Breast epithelium (tissue), 4 donors: ENCODE measurements at regions not wholly inside any gene's neighbourhood (a gene's known extent, or its start where the extent isn't known, plus 50 kb on each side); places are given as distances from the start of the nearest gene placed in this dataset.

ENCODE experiments used
- DNase-seq, 2 donors: peaks; one replicate each; pipeline ENCODE4 v3.0.0-alpha.2; 2019; ENCODE audit warnings: low spot score in 2 of 2
- H3K27ac ChIP-seq, 2 donors: fragments of 200-600 bp; sonication (generic) in 1 of 2; one replicate each; pipeline ENCODE4 v1.5.1; 2016 to 2019; ENCODE audit warnings: mild to moderate bottlenecking in 1 of 2
- H3K27me3 ChIP-seq, 2 donors: fragments of 200-600 bp; sonication (generic) in 1 of 2; one replicate each; pipeline versions ENCODE4 v1.5.1 to v1.6.0; 2017 to 2019; ENCODE audit warnings: control low read depth in 1 of 2, mild to moderate bottlenecking in 1 of 2
- H3K36me3 ChIP-seq: fragments of 200-600 bp; one replicate; pipeline ENCODE4 v1.5.1; 2019
- H3K4me1 ChIP-seq, 2 donors: fragments of 200-600 bp; sonication (generic); one replicate each; pipeline ENCODE4 v1.5.1; 2016 to 2019; ENCODE audit warnings: control low read depth in 1 of 2
- H3K4me3 ChIP-seq, 3 donors: fragments of 200-600 bp; sonication (generic); 1 replicate in 2 of 3; 2 replicates in 1 of 3; pipeline ENCODE4 v1.5.1; 2016 to 2019; ENCODE audit warnings: mild to moderate bottlenecking in 3 of 3, moderate library complexity in 2 of 3
- H3K9me3 ChIP-seq, 2 donors: fragments of 200-600 bp; sonication (generic) in 1 of 2; one replicate each; pipeline ENCODE4 v1.5.1; 2016 to 2019; ENCODE audit warnings: control low read depth in 1 of 2
- CTCF ChIP-seq, 3 donors: fragments of 450-650 bp; IDR thresholded peaks; one replicate each; pipeline ENCODE4 v1.5.1; 2016 to 2017; ENCODE audit warnings: antibody characterized with exemption in 3 of 3, mild to moderate bottlenecking in 3 of 3, moderate library complexity in 3 of 3
- POLR2A ChIP-seq: fragments of 450-650 bp; IDR thresholded peaks from one replicate; pipeline ENCODE4 v1.6.1; 2016; ENCODE audit warnings: antibody characterized with exemption, mild to moderate bottlenecking, moderate library complexity
- POLR2AphosphoS5 ChIP-seq, 3 donors: sonication (generic); formaldehyde crosslinking; IDR thresholded peaks; one replicate each; pipeline ENCODE4 v1.6.1; 2017; ENCODE audit warnings: antibody characterized with exemption in 3 of 3
- intact Hi-C: fragments of 100-400 bp; cut with DNase I; formaldehyde crosslinking; loops from one replicate; pipeline ENCODE4 v1.15.1; 2023; ENCODE audit warnings: low total_unique reads

- no peaks in the 10 kb centered on the region for H3K4me1 ChIP-seq
- H3K27me3 ChIP-seq, result no peaks in the 10 kb centered on the region
- H3K36me3 ChIP-seq, result no peaks in the 10 kb centered on the region
- H3K27ac ChIP-seq, result no peak overlapping the region
- no peak for DNase-seq
- no peak overlapping the region for H3K4me3 ChIP-seq
- H3K9me3 ChIP-seq, result no peaks in the 10 kb centered on the region
- no peak for TF ChIP-seq CTCF (IDR thresholded peaks at IDR 0.05)
- no peak for TF ChIP-seq POLR2AphosphoS5 (IDR thresholded peaks at IDR 0.05)
- TF ChIP-seq POLR2A, result no peak
- intact Hi-C loops, result no loop called here
These were observed 644.5 kb downstream of the KCTD16 start for GRCh38 chr5:144815131-144815530.

GRCh38 chr5:144812763-144813162 lies 642.1 kb downstream of the KCTD16 start:
- no peak overlapping the region for H3K4me3 ChIP-seq
- DNase-seq, result no peak

GRCh38 chr5:144800169-144800568 lies 629.5 kb downstream of the KCTD16 start:
- no peak overlapping the region for H3K27ac ChIP-seq
- DNase-seq, result no peak
- H3K4me3 ChIP-seq, result no peak overlapping the region
- no peaks in the 10 kb centered on the region for H3K27me3 ChIP-seq
- no peaks in the 10 kb centered on the region for H3K9me3 ChIP-seq
- no peaks in the 10 kb centered on the region for H3K36me3 ChIP-seq
- intact Hi-C loops, result no loop called here
- H3K4me1 ChIP-seq, result no peaks in the 10 kb centered on the region
- TF ChIP-seq POLR2A (no peak), CTCF (IDR thresholded peaks at IDR 0.05) (no peak), POLR2AphosphoS5 (IDR thresholded peaks at IDR 0.05) (no peak)

More at GRCh38 chr5:144812763-144813162, 642.1 kb downstream of the KCTD16 start:
- Histone ChIP-seq H3K36me3 (no peaks in the 10 kb centered on the region), H3K9me3 (no peaks in the 10 kb centered on the region), H3K27ac (no peak overlapping the region), H3K4me1 (no peaks in the 10 kb centered on the region), H3K27me3 (no peaks in the 10 kb centered on the region)
- intact Hi-C loops, result no loop called here
- TF ChIP-seq CTCF (IDR thresholded peaks at IDR 0.05) (no peak), POLR2A (no peak), POLR2AphosphoS5 (IDR thresholded peaks at IDR 0.05) (no peak)

- Histone ChIP-seq H3K27ac (no peak overlapping the region), H3K27me3 (no peaks in the 10 kb centered on the region), H3K4me3 (no peak overlapping the region), H3K36me3 (no peaks in the 10 kb centered on the region), H3K4me1 (no peaks in the 10 kb centered on the region), H3K9me3 (no peaks in the 10 kb centered on the region)
- no peak for DNase-seq
- TF ChIP-seq CTCF (IDR thresholded peaks at IDR 0.05) (no peak), POLR2AphosphoS5 (IDR thresholded peaks at IDR 0.05) (no peak), POLR2A (no peak)
- intact Hi-C loops, result no loop called here
These were observed 627.9 kb downstream of the KCTD16 start for GRCh38 chr5:144798595-144798994.

GRCh38 chr5:144794922-144795321 lies 624.2 kb downstream of the KCTD16 start:
- no peak overlapping the region for H3K27ac ChIP-seq
- no peaks in the 10 kb centered on the region for H3K9me3 ChIP-seq
- H3K27me3 ChIP-seq, result no peaks in the 10 kb centered on the region
- H3K4me1 ChIP-seq, result no peaks in the 10 kb centered on the region
- H3K4me3 ChIP-seq, result no peak overlapping the region
- TF ChIP-seq CTCF (IDR thresholded peaks at IDR 0.05) (no peak), POLR2AphosphoS5 (IDR thresholded peaks at IDR 0.05) (no peak), POLR2A (no peak)
- H3K36me3 ChIP-seq, result no peaks in the 10 kb centered on the region
- intact Hi-C loops, result no loop called here
- DNase-seq, result no peak
